Ishikawa (cell line): ENCODE measurements at regions not wholly inside any gene's neighbourhood (a gene's known extent, or its start where the extent isn't known, plus 50 kb on each side); places are given as distances from the start of the nearest gene placed in this dataset.

Experiments
- CEBPB ChIP-seq: IDR thresholded peaks from 2 replicates; pipeline ENCODE4 v1.6.1; 2012
- CREB1 ChIP-seq: IDR thresholded peaks from 2 replicates; pipeline ENCODE4 v1.6.1; 2012; ENCODE audit warnings: low read depth
- EGR1 ChIP-seq: IDR thresholded peaks from 2 replicates; pipeline ENCODE4 v1.6.1; 2012
- EP300 ChIP-seq: IDR thresholded peaks from 2 replicates; pipeline ENCODE4 v1.6.1; 2012; ENCODE audit warnings: borderline replicate concordance
- FOXM1 ChIP-seq: IDR thresholded peaks from 2 replicates; pipeline ENCODE4 v1.6.1; 2012; ENCODE audit warnings: low read depth, borderline replicate concordance
- MAX ChIP-seq: IDR thresholded peaks from 2 replicates; pipeline ENCODE4 v1.6.1; 2012
- NFIC ChIP-seq: IDR thresholded peaks from 2 replicates; pipeline ENCODE4 v1.6.1; 2012
- RAD21 ChIP-seq: IDR thresholded peaks from 2 replicates; pipeline ENCODE4 v1.6.1; 2012; ENCODE audit warnings: low read depth
- TAF1 ChIP-seq: IDR thresholded peaks from 2 replicates; pipeline ENCODE4 v1.6.1; 2012; ENCODE audit warnings: low read depth, mild to moderate bottlenecking
- TCF12 ChIP-seq: IDR thresholded peaks from 2 replicates; pipeline ENCODE4 v1.6.1; 2012; ENCODE audit warnings: low read depth
- TEAD4 ChIP-seq: IDR thresholded peaks from 2 replicates; pipeline ENCODE4 v1.6.1; 2012
- USF1 ChIP-seq: IDR thresholded peaks from 2 replicates; pipeline ENCODE4 v1.6.1; 2012
- YY1 ChIP-seq: IDR thresholded peaks from 2 replicates; pipeline ENCODE4 v1.6.1; 2012; ENCODE audit warnings: low read depth
- ZBTB7A ChIP-seq: IDR thresholded peaks from 2 replicates; pipeline ENCODE4 v1.6.1; 2012; ENCODE audit warnings: low read depth
- TF ChIP-seq, protein P1 (sequence below): IDR thresholded peaks from 2 replicates; pipeline ENCODE4 v1.6.1; 2012; ENCODE audit warnings: low read depth, mild to moderate bottlenecking

- TF ChIP-seq TAF1 (no peak), EP300 (no peak), TEAD4 (no peak), FOXM1 (no peak), EGR1 (no peak), RAD21 (no peak), ZBTB7A (no peak), MAX (no peak), YY1 (no peak), CREB1 (no peak), NFIC (no peak), USF1 (no peak), CEBPB (no peak), TCF12 (no peak)
- TF ChIP-seq, protein P1, sequence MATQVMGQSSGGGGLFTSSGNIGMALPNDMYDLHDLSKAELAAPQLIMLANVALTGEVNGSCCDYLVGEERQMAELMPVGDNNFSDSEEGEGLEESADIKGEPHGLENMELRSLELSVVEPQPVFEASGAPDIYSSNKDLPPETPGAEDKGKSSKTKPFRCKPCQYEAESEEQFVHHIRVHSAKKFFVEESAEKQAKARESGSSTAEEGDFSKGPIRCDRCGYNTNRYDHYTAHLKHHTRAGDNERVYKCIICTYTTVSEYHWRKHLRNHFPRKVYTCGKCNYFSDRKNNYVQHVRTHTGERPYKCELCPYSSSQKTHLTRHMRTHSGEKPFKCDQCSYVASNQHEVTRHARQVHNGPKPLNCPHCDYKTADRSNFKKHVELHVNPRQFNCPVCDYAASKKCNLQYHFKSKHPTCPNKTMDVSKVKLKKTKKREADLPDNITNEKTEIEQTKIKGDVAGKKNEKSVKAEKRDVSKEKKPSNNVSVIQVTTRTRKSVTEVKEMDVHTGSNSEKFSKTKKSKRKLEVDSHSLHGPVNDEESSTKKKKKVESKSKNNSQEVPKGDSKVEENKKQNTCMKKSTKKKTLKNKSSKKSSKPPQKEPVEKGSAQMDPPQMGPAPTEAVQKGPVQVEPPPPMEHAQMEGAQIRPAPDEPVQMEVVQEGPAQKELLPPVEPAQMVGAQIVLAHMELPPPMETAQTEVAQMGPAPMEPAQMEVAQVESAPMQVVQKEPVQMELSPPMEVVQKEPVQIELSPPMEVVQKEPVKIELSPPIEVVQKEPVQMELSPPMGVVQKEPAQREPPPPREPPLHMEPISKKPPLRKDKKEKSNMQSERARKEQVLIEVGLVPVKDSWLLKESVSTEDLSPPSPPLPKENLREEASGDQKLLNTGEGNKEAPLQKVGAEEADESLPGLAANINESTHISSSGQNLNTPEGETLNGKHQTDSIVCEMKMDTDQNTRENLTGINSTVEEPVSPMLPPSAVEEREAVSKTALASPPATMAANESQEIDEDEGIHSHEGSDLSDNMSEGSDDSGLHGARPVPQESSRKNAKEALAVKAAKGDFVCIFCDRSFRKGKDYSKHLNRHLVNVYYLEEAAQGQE = no peak
Observed at GRCh38 chrX:116806288-116806802, 343.6 kb upstream of the CT83 start.

GRCh38 chrX:116801943-116802342 is 339.2 kb upstream of the CT83 start:
- no peak for TF ChIP-seq NFIC
- TF ChIP-seq TEAD4 = no peak
- TF ChIP-seq USF1 = no peak
- TF ChIP-seq EP300 = no peak
- TF ChIP-seq, protein P1 = no peak
- TF ChIP-seq TAF1 = no peak
- no peak for TF ChIP-seq TCF12
- TF ChIP-seq RAD21 = no peak
- TF ChIP-seq CEBPB = no peak
- TF ChIP-seq YY1 = no peak
- no peak for TF ChIP-seq ZBTB7A
- TF ChIP-seq EGR1 = no peak
- no peak for TF ChIP-seq MAX
- TF ChIP-seq CREB1 = no peak
- TF ChIP-seq FOXM1 = no peak

DNA sequence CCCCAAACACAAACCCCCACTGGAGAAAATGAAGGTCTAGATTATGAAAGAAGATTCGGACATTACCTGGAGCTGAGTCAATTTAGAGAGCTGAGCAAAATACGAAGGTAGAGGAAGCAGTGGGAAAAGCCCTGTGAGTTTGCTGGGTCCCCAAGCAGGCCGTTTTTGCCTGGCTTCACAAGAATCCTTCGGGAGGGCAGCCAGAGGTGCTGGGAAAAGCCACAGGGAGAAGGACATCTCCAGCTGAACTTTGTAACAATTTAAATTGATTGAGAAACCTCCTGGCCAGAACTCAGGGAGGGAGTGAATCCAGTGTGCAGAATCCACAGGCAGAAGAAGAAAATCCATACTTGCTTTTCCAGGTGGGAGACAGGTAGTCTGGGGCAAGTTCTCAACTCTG is 319.1 kb upstream of the CT83 start:
- TF ChIP-seq FOXM1 = no peak
- no peak for TF ChIP-seq ZBTB7A
- TF ChIP-seq EP300 = no peak
- no peak for TF ChIP-seq EGR1
- no peak for TF ChIP-seq TEAD4
- no peak for TF ChIP-seq RAD21
- TF ChIP-seq NFIC = no peak
- no peak for TF ChIP-seq USF1
- TF ChIP-seq, protein P1 = no peak
- no peak for TF ChIP-seq MAX
- no peak for TF ChIP-seq CEBPB
- no peak for TF ChIP-seq YY1
- TF ChIP-seq CREB1 = no peak
- TF ChIP-seq TCF12 = no peak
- no peak for TF ChIP-seq TAF1

DNA sequence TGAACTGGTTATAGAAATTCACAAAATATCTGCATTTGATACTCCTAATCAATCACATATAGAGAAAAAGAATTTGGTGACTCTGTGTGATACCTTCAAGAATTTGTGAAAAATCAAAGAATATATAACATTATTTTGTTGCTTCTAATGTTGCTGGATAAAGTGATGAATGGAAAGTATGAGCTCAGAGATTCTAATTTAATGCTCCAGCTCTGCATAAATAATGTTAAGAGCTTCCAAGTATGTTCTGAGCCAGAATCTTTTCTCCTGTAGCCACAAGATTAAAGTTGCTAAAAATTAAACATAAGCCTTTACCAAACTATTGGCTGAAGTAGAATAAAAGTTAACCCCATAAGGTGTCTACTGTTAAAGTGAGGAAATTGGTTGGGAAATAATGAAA is 294.7 kb upstream of the CT83 start:
- TF ChIP-seq YY1 = no peak
- TF ChIP-seq, protein P1 = no peak
- TF ChIP-seq FOXM1 = no peak
- no peak for TF ChIP-seq EGR1
- TF ChIP-seq ZBTB7A = no peak
